NT2/D1 (cell line): ENCODE measurements at regions not wholly inside any gene's neighbourhood (a gene's known extent, or its start where the extent isn't known, plus 50 kb on each side); places are given as distances from the start of the nearest gene placed in this dataset.

Experiments used
- SUZ12 ChIP-seq: IDR thresholded peaks from 2 replicates; pipeline ENCODE4 v1.6.1; 2011; ENCODE audit not compliant: insufficient read length, insufficient read depth; ENCODE audit errors: extremely low read depth
- YY1 ChIP-seq: IDR thresholded peaks from 2 replicates; pipeline ENCODE4 v1.6.1; 2011; ENCODE audit not compliant: insufficient read length, insufficient read depth

- TF ChIP-seq SUZ12 (no peak), YY1 (no peak)
These were observed 111.3 kb upstream of the PRSS16 start for GRCh38 chr6:27136077-27136644.
